Parathyroid adenoma (tissue), 2 donors: ENCODE measurements at regions not wholly inside any gene's neighbourhood (a gene's known extent, or its start where the extent isn't known, plus 50 kb on each side); places are given as distances from the start of the nearest gene placed in this dataset.
"Not testable (repeated sequence)": the region's sequence is repeated elsewhere in the genome, so short reads cannot be mapped to it uniquely, and the experiment has no call there.

Experiments used
- H2AFZ ChIP-seq: fragments of 300-600 bp; sonication (generic); one replicate; pipeline ENCODE4 v1.7.0; 2017; ENCODE audit warnings: antibody characterized with exemption, mild to moderate bottlenecking
- H3K27ac ChIP-seq: fragments of 300-600 bp; sonication (generic); one replicate; pipeline ENCODE4 v1.7.0; 2017
- H3K27me3 ChIP-seq: fragments of 300-600 bp; sonication (generic); one replicate; pipeline ENCODE4 v1.7.0; 2017; ENCODE audit warnings: low read length; ENCODE audit not compliant: control insufficient read depth, insufficient read depth
- H3K36me3 ChIP-seq: fragments of 300-600 bp; sonication (generic); one replicate; pipeline ENCODE4 v1.7.0; 2017; ENCODE audit warnings: low read length; ENCODE audit not compliant: control insufficient read depth, insufficient read depth
- H3K4me1 ChIP-seq: fragments of 300-600 bp; sonication (generic); one replicate; pipeline ENCODE4 v1.7.0; 2017; ENCODE audit warnings: control low read depth
- H3K4me2 ChIP-seq: fragments of 300-600 bp; sonication (generic); one replicate; pipeline ENCODE4 v1.7.0; 2017; ENCODE audit warnings: low read length
- H3K4me3 ChIP-seq: fragments of 300-600 bp; sonication (generic); one replicate; pipeline ENCODE4 v1.7.0; 2017; ENCODE audit warnings: low read depth, low read length
- H3K79me2 ChIP-seq: fragments of 300-600 bp; sonication (generic); one replicate; pipeline ENCODE4 v1.7.0; 2017; ENCODE audit warnings: control low read depth
- H3K9ac ChIP-seq: fragments of 300-600 bp; sonication (generic); one replicate; pipeline ENCODE4 v1.7.0; 2017; ENCODE audit warnings: mild to moderate bottlenecking
- H3K9me3 ChIP-seq: fragments of 300-600 bp; sonication (generic); one replicate; pipeline ENCODE4 v1.7.0; 2017; ENCODE audit warnings: low read length; ENCODE audit not compliant: control insufficient read depth
- TF ChIP-seq, protein P1 (sequence below): fragments of 300-600 bp; sonication (generic); IDR thresholded peaks from one replicate; pipeline ENCODE4 v1.7.0; 2017; ENCODE audit warnings: antibody characterized with exemption, mild to moderate bottlenecking
- donor health status: primary hyperparathyroidism.

DNA sequence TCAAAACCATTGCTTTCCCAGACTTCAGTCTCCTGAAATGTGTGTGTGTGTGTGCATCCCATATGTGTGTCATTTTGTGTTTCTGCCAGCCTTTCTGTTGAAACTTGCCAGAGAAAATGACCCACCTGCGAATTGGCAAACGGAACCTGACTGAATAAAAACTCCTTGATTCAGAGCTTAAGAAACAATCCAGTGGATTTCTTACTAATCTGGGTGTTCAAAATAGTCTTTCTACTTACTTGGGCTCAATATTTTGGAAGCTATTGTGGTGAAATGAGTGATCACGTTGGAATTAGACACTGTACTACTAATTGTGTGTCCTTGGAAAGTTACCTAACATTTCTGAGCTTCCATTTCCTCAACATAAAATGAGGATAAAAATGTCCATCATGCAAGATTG, 138.9 kb upstream of the ERG start:
- Histone ChIP-seq H3K79me2 (no peaks in the 10 kb centered on the region), H3K4me1 (no peaks in the 10 kb centered on the region), H3K27me3 (no peaks in the 10 kb centered on the region), H3K9ac (no peak overlapping the region), H3K9me3 (no peaks in the 10 kb centered on the region), H3K4me3 (no peak overlapping the region), H3K36me3 (no peaks in the 10 kb centered on the region), H3K27ac (no peak overlapping the region), H2AFZ (no peak overlapping the region), H3K4me2 (no peak overlapping the region)
- TF ChIP-seq, protein P1, sequence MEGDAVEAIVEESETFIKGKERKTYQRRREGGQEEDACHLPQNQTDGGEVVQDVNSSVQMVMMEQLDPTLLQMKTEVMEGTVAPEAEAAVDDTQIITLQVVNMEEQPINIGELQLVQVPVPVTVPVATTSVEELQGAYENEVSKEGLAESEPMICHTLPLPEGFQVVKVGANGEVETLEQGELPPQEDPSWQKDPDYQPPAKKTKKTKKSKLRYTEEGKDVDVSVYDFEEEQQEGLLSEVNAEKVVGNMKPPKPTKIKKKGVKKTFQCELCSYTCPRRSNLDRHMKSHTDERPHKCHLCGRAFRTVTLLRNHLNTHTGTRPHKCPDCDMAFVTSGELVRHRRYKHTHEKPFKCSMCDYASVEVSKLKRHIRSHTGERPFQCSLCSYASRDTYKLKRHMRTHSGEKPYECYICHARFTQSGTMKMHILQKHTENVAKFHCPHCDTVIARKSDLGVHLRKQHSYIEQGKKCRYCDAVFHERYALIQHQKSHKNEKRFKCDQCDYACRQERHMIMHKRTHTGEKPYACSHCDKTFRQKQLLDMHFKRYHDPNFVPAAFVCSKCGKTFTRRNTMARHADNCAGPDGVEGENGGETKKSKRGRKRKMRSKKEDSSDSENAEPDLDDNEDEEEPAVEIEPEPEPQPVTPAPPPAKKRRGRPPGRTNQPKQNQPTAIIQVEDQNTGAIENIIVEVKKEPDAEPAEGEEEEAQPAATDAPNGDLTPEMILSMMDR, result no peak

DNA sequence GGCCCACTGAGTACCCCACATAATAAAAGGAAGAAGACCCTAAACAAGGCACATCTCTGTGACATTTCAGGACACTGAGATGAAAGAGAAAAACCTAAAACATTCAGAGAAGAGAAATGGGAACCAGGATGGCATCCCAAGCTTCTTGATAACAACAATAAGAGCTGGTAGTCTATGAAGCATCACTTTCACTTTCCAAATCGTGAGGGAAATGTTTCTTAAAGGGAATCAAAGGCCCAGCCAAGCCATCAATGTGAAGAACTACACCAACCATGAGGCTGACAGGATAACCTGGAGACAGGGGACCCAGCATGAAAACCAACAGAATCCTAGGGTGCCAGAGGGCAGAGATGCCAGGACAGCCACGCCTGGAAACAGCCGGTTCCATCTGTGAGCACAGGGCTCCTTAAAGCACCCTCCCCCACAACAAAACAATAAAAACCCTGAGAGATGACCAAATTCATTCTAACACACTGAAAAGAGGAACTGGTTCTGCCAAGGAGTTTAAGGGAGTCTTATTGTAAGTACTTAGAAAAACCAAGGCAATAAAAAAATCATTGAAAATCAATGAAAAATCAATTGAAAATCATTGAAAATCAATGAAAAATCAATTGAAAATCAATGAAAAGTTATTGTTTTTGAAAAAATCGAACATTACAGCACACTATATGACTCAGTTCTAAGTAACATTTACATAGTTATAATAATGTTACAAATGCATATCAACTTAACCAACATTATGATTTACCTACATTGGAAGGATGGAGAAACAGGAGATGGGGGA, 141.5 kb upstream of the ERG start:
- H2AFZ ChIP-seq, result no peak overlapping the region
- H3K9me3 ChIP-seq, result no peaks in the 10 kb centered on the region
- H3K4me2 ChIP-seq, result no peak overlapping the region
- H3K79me2 ChIP-seq, result no peaks in the 10 kb centered on the region
- TF ChIP-seq, protein P1, result no peak
- no peaks in the 10 kb centered on the region for H3K4me1 ChIP-seq
- no peak overlapping the region for H3K27ac ChIP-seq
- no peaks in the 10 kb centered on the region for H3K36me3 ChIP-seq
- no peaks in the 10 kb centered on the region for H3K27me3 ChIP-seq
- no peak overlapping the region for H3K9ac ChIP-seq
- no peak overlapping the region for H3K4me3 ChIP-seq

DNA sequence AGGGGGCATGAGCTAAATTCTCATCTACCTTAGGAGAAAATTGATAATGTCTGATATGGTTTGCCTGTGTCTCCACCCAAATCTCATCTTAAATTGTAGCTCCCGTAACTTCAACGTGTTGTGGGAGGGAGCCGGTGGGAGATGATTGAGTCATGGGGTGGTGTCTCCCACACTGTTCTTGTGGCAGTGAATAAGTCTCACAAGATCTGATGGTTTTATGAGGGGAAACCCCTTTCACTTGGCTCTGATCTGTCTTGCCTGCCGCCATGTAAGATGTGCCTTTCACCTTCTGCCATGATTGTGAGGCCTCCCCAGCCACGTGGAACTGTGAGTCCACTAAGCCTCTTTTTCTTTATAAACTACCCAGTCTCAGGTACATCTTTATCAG, 142.1 kb upstream of the ERG start:
- H3K9ac ChIP-seq, H3K4me1 ChIP-seq, H2AFZ ChIP-seq, H3K9me3 ChIP-seq, H3K27me3 ChIP-seq, H3K27ac ChIP-seq, H3K4me2 ChIP-seq, H3K36me3 ChIP-seq, H3K4me3 ChIP-seq, H3K79me2 ChIP-seq: not testable (repeated sequence)

DNA sequence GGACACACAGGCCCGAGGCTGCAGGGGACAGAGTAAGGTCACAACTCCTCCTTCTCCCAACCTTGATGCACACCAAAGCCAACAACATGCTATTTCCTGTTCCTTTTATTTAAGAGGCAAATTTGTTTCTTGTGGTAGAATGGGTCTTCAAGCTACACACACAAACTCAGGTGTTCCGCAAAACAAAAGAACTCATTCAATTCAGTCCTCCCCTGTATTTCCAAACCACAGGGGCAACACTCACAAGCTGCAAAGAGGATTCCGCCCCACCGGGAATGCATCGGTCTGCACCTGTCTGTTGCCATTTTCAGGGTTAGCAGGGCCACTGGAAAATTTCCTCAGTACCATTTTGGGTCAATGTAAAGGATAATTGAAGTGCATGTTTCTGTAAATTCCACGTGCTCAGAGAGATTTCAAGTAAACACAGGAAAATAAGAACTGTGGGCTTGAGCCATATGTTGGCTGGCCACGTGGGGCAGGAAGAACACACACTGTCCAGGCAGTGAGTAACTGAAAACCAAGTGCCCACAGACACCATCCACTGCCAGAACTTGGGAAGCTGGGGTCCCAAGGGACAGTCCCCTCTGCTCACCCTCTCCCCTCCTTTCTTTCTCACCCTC, 145.2 kb upstream of the ERG start:
- H3K9ac ChIP-seq, result no peak overlapping the region
- no peaks in the 10 kb centered on the region for H3K79me2 ChIP-seq
- H3K27me3 ChIP-seq, result no peaks in the 10 kb centered on the region
- H3K4me1 ChIP-seq, result no peaks in the 10 kb centered on the region
- H3K36me3 ChIP-seq, result no peaks in the 10 kb centered on the region
- H3K4me2 ChIP-seq, result no peak overlapping the region
- no peak overlapping the region for H2AFZ ChIP-seq
- H3K9me3 ChIP-seq, result no peaks in the 10 kb centered on the region
- TF ChIP-seq, protein P1, result no peak
- no peak overlapping the region for H3K27ac ChIP-seq
- no peak overlapping the region for H3K4me3 ChIP-seq

DNA sequence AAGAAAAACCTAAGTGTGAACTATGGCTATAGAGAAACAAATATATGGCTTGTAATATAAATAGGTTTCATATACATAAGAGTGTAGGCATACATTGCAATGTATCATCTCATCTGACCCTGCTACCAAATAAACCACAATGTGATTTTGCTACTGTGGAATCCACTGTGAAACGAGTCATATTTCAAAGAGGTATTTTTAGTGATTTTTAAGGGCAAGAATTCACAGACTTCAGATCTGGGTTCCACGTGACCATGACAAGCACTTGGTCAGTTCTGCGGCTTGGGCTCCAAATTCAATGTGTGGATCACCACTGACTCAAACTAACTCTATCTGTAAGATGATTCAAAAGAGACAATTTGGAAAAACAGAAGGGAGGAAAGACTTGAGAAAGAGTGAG, 147.0 kb upstream of the ERG start:
- H3K4me2 ChIP-seq, result no peak overlapping the region
- TF ChIP-seq, protein P1, result no peak
- no peaks in the 10 kb centered on the region for H3K9me3 ChIP-seq
- no peak overlapping the region for H3K9ac ChIP-seq
- H3K27me3 ChIP-seq, result no peaks in the 10 kb centered on the region
- no peaks in the 10 kb centered on the region for H3K4me1 ChIP-seq
- no peak overlapping the region for H3K27ac ChIP-seq
- H2AFZ ChIP-seq, result no peak overlapping the region
- no peaks in the 10 kb centered on the region for H3K36me3 ChIP-seq
- no peak overlapping the region for H3K4me3 ChIP-seq
- H3K79me2 ChIP-seq, result no peaks in the 10 kb centered on the region
